ENCODE measurements at regions not wholly inside any gene's neighbourhood (a gene's known extent, or its start where the extent isn't known, plus 50 kb on each side); places are given as distances from the start of the nearest gene placed in this dataset.

- DNase-seq = no peak
Measured at GRCh38 chr15:79373113-79373512, 59.0 kb upstream of the MINAR1 start.

GRCh38 chr15:79373728-79374127, 58.4 kb upstream of the MINAR1 start:
- no peak for DNase-seq

- DNase-seq = no peak
Measured at GRCh38 chr15:79376383-79376782, 55.8 kb upstream of the MINAR1 start.

- DNase-seq = no peak
Measured at GRCh38 chr15:79378394-79379109, 53.6 kb upstream of the MINAR1 start.

GRCh38 chr15:79380755-79381497, 51.2 kb upstream of the MINAR1 start:
- DNase-seq = peak; percentile 47

- no peak for DNase-seq
Measured at GRCh38 chr15:79381593-79381992, 50.5 kb upstream of the MINAR1 start.
